Hematopoietic multipotent progenitor cell treated with erythropoietin and hydrocortisone succinate and interleukin-3 and kit ligand, for 15 days (in vitro differentiated cells): ENCODE measurements at regions not wholly inside any gene's neighbourhood (a gene's known extent, or its start where the extent isn't known, plus 50 kb on each side); places are given as distances from the start of the nearest gene placed in this dataset.

Experiments
- DNase-seq: peaks from one replicate; pipeline ENCODE4 v3.0.0-alpha.2; 2015; ENCODE audit warnings: low spot score

GRCh38 chrX:147699061-147699460 is 212.7 kb upstream of the FMR1 start:
- no peak for DNase-seq

- DNase-seq: no peak
Measured at GRCh38 chrX:147710301-147710700, 201.4 kb upstream of the FMR1 start.

- no peak for DNase-seq
Measured at GRCh38 chrX:147733369-147733768, 178.3 kb upstream of the FMR1 start.

GRCh38 chrX:147735364-147735763 is 176.4 kb upstream of the FMR1 start:
- DNase-seq: no peak

- DNase-seq: no peak
Measured at GRCh38 chrX:147736045-147736444, 175.7 kb upstream of the FMR1 start.

- DNase-seq: no peak
Measured at GRCh38 chrX:147737690-147738089, 174.0 kb upstream of the FMR1 start.

- DNase-seq: no peak
Measured at GRCh38 chrX:147738265-147738664, 173.5 kb upstream of the FMR1 start.

- DNase-seq: no peak
Measured at GRCh38 chrX:147739196-147739595, 172.5 kb upstream of the FMR1 start.

- no peak for DNase-seq
Measured at GRCh38 chrX:147741776-147742175, 169.9 kb upstream of the FMR1 start.

- no peak for DNase-seq
Measured at GRCh38 chrX:147749308-147749707, 162.4 kb upstream of the FMR1 start.

- no peak for DNase-seq
Measured at GRCh38 chrX:147757750-147758149, 154.0 kb upstream of the FMR1 start.

GRCh38 chrX:147763131-147763530 is 148.6 kb upstream of the FMR1 start:
- DNase-seq: no peak

- no peak for DNase-seq
Measured at GRCh38 chrX:147764868-147765267, 146.9 kb upstream of the FMR1 start.

GRCh38 chrX:147770858-147771257 is 140.9 kb upstream of the FMR1 start:
- no peak for DNase-seq

GRCh38 chrX:147776988-147777387 is 134.7 kb upstream of the FMR1 start:
- DNase-seq: no peak

- DNase-seq: no peak
Measured at GRCh38 chrX:147779173-147779572, 132.5 kb upstream of the FMR1 start.

- DNase-seq: no peak
Measured at GRCh38 chrX:147781844-147782243, 129.9 kb upstream of the FMR1 start.

GRCh38 chrX:147788641-147789350 is 122.9 kb upstream of the FMR1 start:
- no peak for DNase-seq

GRCh38 chrX:147800663-147801062 is 111.1 kb upstream of the FMR1 start:
- DNase-seq: no peak

- DNase-seq: no peak
Measured at GRCh38 chrX:147803948-147804347, 107.8 kb upstream of the FMR1 start.

- no peak for DNase-seq
Measured at GRCh38 chrX:147811803-147812202, 99.9 kb upstream of the FMR1 start.

- DNase-seq: no peak
Measured at GRCh38 chrX:147827070-147827469, 84.6 kb upstream of the FMR1 start.

- no peak for DNase-seq
Measured at GRCh38 chrX:147828719-147829118, 83.0 kb upstream of the FMR1 start.

GRCh38 chrX:147832707-147833348 is 78.9 kb upstream of the FMR1 start:
- DNase-seq: no peak
